Stimulated activated CD8-positive, alpha-beta memory T cell treated with anti-CD3 and anti-CD28 coated beads, Interleukin-15, amount 100 ng/mL, for 24 hours (primary cell): ENCODE measurements at regions not wholly inside any gene's neighbourhood (a gene's known extent, or its start where the extent isn't known, plus 50 kb on each side); places are given as distances from the start of the nearest gene placed in this dataset.

Source experiments
- DNase-seq: peaks from one replicate; pipeline ENCODE4 v3.0.0-alpha.2; 2020; ENCODE audit warnings: low read depth

DNA sequence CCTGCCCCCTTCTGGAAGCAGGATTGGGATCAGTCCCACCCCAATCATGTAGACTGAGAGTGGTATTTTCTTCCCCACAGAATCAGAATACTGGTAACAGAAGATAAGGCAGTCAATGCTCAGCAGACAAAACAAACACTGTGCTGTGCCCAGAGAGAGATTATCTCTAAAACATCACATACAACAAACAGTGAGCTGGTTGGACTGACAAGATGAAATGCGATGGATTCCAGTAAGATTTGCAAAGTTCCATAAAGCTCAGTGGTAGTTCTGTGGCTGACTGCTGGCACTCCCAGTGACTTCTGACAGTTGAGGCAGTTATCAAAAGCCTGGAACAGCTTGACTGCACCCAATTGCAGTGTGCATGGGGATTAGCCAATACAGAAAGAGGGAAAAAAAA is 311.5 kb upstream of the MGAT5 start:
- DNase-seq = no peak

DNA sequence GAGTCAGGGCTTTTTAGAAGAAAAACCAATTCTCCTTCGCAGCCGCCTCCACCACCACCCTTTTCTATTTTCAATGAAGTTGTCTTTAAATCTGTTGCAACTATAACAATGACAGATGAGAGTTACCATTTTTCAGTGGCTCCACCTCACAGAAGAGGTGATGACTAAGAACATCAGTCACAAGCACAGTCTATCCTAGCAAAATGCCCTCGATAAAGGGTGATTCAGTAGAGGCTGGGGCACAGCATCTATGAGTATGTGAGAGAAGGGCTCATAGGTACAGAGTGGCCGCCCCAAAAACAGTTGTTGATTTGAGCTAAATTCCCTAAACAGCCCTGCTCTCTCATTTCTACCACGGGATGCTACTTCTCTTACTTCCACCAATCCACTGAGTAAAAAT is 310.8 kb upstream of the MGAT5 start:
- DNase-seq = no peak

DNA sequence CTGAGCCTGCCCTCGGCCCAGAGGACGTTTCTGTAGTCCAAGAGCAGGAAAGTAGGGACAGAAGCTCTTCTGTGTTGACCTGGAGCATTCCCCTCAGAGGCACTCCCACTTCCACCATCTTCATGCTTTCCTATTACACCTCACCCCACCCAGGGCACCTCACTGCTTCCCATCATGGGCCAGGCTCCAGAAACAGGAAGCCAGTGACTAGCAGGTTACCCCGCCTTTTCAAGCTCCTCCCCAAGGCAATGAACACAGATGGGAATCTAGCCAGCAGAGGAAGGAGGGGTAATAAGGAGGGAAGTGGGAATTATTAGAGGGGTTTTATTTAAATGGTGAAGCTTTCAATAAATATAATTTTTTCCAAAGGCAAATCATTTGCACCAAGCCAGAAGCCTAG is 308.8 kb upstream of the MGAT5 start:
- no peak for DNase-seq

DNA sequence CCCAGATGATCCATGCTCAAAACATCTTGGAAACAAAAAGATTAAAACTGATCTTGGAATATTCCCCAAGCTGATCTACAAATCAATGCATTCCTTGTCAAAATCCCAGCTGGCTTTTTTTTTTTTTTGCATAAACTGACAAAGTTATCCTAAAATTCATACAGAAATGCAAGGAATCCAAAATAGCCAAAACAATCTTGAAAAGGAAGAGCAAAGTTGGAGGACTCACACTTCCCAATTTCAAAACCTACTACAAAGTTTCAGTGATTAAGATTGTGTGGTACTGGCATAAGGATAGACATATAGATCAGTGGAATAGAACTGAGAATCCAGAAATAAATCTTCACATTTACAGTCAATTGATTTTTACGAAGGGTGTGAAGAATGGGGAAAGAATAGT is 306.8 kb upstream of the MGAT5 start:
- no peak for DNase-seq

DNA sequence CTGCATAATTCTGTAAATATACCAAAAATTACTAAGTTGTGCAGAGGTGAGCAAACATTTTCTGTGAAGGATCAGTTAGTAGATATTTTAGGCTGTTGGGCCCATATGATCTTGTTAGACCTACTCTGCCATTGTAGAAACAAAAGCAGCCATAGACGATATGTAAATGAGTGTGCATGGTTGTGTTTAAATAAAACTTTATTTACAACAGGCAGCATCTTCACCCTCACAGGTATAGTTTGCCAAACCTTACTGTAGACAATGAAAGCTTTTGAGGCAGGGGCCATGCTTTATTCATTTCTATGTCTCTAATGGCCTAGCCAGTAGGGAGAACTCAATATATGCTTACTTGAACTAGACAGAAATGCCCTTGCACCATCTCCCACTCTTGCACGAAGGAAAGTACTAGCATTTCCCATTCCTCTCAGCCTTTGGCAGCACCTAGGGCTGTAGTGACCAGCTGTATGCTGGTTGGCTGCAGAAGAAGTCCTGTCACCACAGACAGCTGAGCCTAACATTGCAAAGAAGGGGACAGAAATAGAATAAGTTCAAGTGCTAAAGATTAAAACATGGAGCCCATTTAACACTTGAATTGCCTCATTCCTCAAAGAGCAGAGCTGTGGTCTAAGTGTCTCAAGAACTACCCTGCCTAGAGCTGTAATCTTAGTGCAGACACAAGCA is 305.1 kb upstream of the MGAT5 start:
- DNase-seq = no peak

DNA sequence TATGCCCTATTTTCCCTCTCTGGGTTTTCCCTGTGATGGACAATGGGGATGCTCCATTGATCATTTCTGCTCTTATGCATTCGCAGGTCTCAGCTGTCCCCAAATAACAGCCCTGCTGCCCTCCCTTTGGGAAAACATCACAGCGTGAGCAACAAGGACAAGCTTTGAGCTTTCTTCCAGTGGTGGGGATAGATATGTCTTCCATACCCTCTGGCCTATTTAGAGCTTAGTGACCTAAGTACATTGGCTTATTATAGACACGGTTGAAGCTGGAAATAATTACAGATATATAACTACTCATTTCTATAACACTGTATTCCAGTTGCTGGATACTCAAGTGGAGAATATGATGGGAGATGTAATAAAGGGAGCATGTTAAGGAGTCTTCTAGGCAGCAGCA is 304.3 kb upstream of the MGAT5 start:
- no peak for DNase-seq

DNA sequence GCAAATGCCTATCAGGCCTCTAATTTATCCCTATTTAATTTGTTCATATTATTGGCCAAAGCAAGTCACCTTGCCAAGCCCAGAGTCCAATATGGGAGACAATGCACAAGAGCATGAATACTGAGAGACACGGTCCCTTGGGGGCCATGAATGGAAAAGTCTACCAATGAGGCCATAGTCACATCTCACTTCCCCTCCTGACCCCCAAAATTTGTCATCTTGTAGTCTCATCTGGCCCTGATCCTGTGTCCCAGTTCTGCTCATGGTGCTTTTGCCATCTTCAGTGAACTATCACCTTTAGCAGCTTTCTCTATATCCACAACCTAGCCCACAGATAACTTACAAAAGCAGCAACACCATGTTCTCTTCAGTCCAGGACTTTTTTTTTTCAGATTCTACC is 302.7 kb upstream of the MGAT5 start:
- no peak for DNase-seq

DNA sequence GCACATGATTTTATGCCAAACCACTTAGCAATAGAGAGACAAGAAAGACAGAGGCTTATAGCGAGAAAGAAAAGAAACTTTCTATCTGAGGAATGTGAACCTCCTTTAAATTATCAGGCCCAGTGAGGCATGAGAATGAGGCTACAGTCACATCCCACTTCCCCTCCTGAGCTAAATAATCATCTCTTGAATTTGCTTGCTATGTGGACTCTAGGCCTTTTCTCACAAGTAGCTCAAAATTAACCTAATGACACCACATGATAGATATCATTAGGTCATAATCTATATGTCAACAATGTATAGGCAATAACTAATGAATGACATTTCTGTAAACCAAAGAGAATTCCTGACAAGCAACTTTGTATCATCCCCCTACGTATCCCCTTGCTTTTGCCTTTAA is 301.5 kb upstream of the MGAT5 start:
- DNase-seq = no peak

DNA sequence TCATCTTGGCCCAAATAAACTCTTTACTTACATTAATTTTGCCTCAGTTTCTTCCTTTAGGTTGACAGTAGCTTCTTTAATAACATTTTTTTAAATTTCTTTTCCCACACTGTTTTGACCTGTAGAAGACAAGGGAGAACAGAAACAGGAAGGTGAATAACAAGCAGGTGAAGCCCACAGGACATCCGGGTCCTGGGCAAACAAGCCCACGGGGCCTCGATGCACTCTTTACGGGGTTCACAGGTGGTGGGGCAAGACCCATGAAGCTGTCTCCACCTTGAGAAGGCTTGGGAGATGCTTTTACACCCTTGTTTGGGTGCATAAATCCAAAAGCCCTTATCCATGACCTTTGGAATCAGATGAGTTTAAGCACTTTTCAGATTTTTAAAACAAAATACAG is 301.0 kb upstream of the MGAT5 start:
- no peak for DNase-seq

DNA sequence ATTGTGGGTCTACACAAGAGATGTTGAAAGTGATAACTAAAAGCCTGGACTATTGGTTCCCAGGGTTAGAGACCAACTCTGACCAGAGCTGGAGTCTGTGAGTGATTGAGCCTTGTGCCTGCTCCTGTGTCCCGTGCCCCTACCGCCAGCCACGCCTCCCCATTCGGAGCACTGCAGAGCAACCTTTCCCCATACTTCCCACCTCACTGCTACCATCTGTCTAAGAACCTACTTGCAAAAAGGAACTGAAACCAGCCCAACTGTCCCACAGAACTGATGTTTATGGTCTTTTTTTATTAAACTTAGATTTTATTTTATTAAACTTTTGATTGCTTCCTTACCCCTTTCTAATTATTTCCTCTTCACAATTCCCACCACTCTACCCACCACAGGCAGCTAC is 300.3 kb upstream of the MGAT5 start:
- no peak for DNase-seq

DNA sequence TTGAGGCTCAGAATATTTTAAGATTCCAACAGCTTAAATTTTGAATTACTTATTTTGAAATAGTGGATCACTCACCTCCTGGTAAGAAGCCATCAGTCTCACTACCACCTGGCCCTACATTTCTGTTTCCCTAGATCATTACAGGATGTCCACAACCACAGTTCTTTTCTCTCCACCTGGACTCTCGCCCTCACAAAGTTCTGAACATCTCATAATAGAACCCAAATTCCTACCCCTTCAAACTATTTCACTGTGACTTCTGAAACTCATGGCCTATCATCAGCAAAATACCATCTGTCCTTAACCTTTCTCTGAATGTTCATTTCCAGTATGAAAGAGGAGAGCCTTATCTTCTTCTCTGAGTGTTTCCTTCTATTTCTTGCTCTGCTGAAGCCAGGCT is 299.2 kb upstream of the MGAT5 start:
- no peak for DNase-seq

DNA sequence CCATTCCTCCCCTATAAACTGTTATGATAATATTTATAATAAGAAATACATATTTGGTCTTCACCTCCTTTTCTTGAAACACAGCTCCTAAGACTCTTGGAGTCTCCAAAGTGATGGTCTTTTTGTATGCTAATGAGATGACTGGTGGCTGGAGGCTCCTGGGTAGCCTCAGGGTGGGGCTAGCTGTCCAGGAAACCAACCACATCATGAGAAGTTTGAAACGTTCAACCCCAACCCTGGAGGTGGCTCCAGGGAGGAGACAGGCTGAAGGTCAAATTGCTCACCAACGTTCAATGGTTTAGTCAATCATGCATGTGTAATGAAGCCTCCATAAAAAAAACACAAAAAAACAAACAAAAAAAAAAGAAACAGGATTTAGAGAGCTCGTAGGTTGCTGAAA is 298.7 kb upstream of the MGAT5 start:
- DNase-seq = no peak

DNA sequence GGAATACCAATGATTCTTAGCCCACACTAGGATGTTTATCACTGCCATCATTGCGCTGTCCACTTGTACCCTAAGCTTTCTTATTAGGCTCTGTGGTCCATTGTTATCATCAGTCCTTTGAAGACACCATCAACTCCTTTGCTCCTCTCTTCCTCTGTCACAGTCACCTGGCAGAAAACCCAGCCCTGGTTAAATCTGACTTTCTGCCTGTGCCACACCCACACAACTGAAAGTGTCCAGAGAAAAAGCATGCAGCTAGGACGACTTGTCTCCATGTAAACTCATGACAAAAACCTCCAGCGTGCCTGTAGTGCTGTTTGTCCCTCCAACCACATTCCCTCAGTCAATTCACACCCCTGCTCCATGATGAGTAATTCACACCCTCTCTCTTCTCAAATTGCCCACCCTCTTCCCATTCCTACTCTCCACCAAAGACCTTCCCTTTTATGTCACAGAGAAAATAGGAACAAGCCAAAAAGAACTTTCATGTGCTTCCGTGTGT is 297.4 kb upstream of the MGAT5 start:
- no peak for DNase-seq

DNA sequence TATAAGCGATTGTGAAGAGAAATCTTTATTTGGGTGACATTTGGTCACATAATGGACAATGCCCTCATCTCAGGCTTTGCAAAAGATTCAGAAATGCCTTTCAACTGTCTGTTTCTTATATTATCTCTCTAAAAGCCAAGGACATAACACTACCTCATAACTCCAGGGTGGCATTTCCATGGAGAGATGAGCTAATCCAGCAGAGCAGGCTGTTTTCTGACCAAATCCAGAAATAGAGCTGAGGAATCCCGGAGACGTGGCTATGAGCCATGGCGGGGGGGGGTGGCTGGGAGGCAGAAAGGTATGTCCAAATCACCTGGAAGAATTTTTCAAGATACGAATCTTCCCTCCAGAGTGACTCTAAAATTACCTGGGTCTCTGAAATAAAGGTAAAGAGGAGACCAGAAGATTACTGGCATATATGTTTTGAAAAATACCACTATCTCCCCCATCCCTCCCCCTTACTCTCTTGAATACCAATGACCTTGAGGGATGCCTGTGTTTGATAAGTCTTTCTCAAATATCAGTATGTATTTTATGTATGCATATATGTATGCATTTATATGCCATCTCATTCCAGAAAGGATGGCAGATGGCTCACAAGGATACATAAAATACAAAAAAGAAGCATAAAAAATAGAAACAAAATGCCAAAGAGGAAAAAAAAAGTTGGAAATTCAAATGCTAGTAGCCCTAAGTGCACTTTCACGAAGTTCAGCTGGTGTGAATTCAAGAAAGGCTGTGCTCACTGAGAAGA is 296.0 kb upstream of the MGAT5 start:
- DNase-seq = no peak

DNA sequence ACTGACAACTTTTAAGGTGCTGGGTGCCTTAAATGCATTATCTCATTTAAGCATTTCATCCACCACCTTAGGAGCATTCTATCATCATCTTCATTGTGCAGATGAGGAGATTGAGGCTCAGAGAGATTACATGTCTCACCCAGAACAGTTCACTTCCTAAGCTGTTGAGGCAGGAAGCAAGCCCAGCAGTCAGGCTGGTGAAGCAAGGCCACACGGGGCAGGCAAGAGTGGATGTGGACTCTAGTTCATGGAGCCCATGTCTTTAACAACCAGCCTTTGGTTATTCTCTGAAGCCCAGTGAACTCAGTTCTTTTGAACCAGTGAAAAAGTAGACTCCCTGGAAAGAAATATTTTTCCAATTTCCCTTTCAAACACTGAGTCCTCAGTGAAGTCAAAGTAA is 294.8 kb upstream of the MGAT5 start:
- DNase-seq = no peak

DNA sequence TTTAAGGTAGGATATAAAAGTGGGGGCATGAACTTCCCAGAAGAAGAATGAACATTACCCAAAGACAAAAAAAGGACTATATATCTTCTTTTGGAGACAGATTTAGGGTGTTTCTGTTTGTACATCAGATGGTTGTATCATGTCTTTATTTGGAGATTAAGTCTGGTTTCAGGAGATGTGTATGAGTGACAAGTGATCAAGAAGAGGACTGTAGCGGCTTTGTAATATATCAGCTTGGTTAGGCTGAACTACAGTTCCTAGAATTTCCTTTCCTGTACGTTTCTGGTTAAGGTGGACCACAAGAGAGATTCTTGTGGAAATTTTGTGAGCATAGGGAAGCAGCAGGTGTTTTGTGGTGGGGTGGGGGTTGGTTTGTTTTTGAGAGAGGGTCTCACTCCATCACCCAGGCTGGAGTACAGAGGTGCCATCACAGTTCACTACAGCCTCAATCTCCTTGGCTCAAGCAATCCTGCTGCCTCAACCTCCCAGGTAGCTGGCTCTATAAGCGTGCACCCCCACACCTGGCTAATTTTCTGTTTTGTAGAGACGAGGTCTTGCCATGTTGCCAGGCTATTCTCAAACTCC is 287.1 kb upstream of the MGAT5 start:
- DNase-seq = no peak

DNA sequence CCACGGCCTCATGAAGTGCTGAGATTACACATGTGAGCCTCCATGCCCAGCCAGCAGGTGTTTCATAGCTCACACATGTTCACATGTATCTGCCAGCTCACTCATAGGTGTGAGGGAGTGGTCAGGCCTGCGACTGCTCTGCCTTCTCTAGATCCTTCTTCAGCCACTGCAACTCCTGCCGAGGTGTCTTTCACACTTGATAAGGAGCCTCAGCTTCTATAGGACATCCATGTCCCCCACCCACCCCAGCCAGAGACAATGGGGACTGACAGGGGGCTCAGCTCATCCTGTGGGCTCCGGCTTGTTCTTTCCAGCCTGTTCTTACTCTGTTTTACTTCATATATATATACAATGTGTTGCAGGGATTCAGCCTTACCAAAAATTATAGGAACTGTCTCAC is 286.5 kb upstream of the MGAT5 start:
- no peak for DNase-seq

DNA sequence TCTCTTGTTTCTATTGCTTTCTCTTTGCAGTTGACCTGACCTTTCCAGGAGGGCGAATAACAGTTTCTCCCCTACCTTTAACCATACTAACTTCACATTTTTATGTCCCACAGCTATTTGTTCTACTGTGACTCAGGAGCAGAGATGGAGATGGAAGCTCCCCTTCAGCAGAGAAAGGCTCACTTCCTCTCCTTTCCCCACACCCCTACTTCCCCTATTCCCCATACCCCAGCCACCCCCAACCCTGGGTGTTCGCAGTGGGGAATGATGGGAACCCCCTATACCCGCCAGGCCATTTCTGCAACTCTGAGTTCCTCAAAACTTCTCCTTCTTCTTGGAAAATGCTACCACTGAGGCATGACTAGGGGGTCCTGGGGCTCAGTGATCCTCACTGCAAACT is 285.4 kb upstream of the MGAT5 start:
- no peak for DNase-seq

DNA sequence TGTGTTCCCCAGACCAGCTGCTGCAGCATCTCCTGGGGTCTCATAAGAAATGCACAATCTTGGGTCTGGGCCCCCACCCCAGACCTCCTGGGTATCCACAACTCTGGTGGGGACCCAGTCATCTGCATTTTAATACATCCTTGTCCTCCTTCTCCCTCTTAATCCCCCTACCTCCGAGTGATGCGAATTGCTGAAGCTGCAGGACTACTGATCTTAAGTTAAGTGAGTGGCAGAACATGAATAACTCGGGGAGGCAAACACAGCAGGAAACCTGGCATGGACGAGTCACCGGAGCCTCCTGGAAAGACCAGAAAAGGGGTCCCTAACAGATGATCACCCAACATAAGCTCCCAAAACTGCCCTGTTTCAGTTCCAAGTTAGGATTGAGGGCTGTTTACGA is 283.2 kb upstream of the MGAT5 start:
- DNase-seq = no peak

DNA sequence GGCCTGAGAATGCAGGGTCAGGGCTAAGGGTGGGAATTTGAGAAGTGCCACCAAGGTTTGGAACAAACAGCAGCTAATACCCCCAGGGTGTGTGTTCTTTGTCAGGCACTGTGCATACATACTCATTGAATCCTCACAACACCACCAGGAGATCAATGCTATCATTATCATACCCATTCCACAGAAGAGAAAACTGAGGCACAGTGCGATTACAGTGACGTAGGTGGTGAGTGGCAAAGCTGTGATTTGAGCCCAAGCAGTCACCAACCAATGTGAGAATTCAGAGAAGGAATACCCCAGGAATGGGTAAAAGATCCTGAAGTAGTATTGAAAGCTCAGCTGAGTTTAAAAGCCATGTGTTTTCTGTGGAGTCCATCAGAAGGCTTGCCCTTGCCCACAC is 281.6 kb upstream of the MGAT5 start:
- DNase-seq = no peak

DNA sequence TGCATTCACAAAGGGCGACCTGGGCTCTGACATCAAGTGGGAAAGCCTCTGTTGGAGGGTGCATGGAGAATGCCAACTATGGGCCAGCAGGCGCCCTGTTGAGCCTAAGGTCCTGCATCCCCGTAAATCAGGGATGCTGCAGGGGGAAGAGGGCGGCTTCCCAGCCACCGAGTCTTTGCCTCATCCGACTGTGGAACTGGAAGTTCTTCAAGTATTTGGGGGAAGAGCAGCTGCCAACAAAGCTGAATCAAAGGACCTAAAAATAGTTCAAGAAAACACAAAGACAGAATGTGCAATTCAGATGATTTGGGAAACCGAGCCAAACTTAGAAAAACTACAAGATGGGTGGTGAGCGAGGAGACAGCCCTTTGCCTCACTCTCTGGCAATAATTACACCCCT is 281.1 kb upstream of the MGAT5 start:
- no peak for DNase-seq

DNA sequence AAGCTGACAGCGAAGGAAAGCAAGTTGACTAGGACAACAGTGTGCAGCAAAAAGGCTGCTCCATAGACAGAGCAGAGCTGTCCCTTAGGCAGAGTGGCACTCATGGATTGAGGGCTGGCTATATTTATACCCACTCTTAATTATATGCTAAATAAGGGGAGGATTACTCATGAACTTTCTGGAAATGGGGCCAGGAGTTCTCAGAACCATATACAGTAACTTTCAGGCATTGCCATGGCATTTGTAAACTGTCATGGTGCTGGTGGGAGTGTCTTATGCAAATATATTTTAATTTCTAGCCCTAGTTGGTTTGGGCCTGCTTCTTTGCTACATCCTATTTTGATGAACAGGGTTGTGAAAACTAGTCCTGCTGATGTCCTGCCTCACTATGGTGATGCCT is 279.5 kb upstream of the MGAT5 start:
- DNase-seq = no peak

DNA sequence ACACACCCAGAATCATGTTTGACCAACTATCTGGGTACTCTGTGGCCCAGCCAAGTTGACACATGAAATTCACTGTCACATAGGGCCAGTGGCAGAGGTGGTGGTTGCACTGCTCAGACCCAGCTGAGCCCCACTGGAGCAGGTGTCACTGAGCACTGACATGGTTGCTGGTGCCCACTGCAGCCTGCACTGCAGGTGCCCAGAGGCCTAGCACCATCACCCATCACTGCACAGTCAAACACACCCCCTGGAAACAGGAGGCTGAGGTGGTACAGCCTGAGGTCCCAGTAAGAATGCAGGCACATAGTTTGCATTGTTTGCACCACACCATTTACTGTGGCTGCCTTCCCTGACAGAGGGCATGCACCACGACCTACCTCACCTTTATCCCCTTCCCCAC is 278.7 kb upstream of the MGAT5 start:
- no peak for DNase-seq
